Spleen (tissue), 11 donors: ENCODE measurements at regions not wholly inside any gene's neighbourhood (a gene's known extent, or its start where the extent isn't known, plus 50 kb on each side); places are given as distances from the start of the nearest gene placed in this dataset.

Experiments used
- DNase-seq: peaks from one replicate; pipeline ENCODE4 v3.0.0-alpha.2; 2020
- H3K27ac ChIP-seq, 8 donors: fragments of 200-600 bp; sonication (generic) in 7 of 8; 1 replicate in 4 of 8; 2 replicates in 4 of 8; pipeline versions ENCODE4 v1.5.0 to v1.8.0; 2016 to 2021; ENCODE audit warnings: inconsistent platforms in 4 of 8, mild to moderate bottlenecking in 4 of 8, moderate library complexity in 1 of 8
- H3K27me3 ChIP-seq, 7 donors: fragments of 200-600 bp; sonication (generic) in 6 of 7; replicated peaks in 1 of 7; 1 replicate in 4 of 7; 2 replicates in 3 of 7; pipeline versions ENCODE4 v1.5.0 to v1.8.0; 2016 to 2021; ENCODE audit warnings: inconsistent platforms in 3 of 7, mild to moderate bottlenecking in 1 of 7
- H3K36me3 ChIP-seq, 6 donors: fragments of 200-600 bp; sonication (generic) in 5 of 6; 1 replicate in 4 of 6; 2 replicates in 2 of 6; pipeline versions ENCODE4 v1.5.0 to v1.8.0; 2016 to 2021; ENCODE audit warnings: inconsistent platforms in 2 of 6
- H3K4me1 ChIP-seq, 6 donors: fragments of 200-600 bp; sonication (generic) in 5 of 6; 1 replicate in 3 of 6; 2 replicates in 3 of 6; pipeline versions ENCODE4 v1.5.0 to v1.8.0; 2016 to 2021; ENCODE audit warnings: inconsistent platforms in 3 of 6
- H3K4me3 ChIP-seq, 8 donors: fragments of 200-600 bp; sonication (generic) in 7 of 8; 1 replicate in 4 of 8; 2 replicates in 4 of 8; pipeline versions ENCODE4 v1.5.0 to v1.8.0; 2016 to 2021; ENCODE audit warnings: inconsistent platforms in 4 of 8, mild to moderate bottlenecking in 4 of 8, moderate library complexity in 2 of 8
- H3K9me3 ChIP-seq, 8 donors: fragments of 200-600 bp; sonication (generic) in 7 of 8; 1 replicate in 4 of 8; 2 replicates in 4 of 8; pipeline versions ENCODE4 v1.5.0 to v1.8.0; 2016 to 2021; ENCODE audit warnings: inconsistent platforms in 4 of 8
- CTCF ChIP-seq, 11 experiments: fragments of 200-600 bp in 7 of 11; fragments of 450-650 bp in 4 of 11; sonication (generic) in 4 of 11; IDR thresholded peaks in 8 of 11; conservative IDR thresholded peaks in 3 of 11; 1 replicate in 7 of 11; 2 replicates in 4 of 11; pipeline versions ENCODE4 v1.4.0 to v1.8.0; 2016 to 2021; ENCODE audit warnings: antibody characterized with exemption in 11 of 11, inconsistent platforms in 4 of 11, mild to moderate bottlenecking in 1 of 11
- POLR2A ChIP-seq, 3 donors: fragments of 450-650 bp; IDR thresholded peaks; one replicate each; pipeline ENCODE4 v1.5.1; 2017; ENCODE audit warnings: antibody characterized with exemption in 3 of 3, mild to moderate bottlenecking in 1 of 3
- POLR2AphosphoS5 ChIP-seq, 3 donors: sonication (generic); formaldehyde crosslinking; IDR thresholded peaks; one replicate each; pipeline ENCODE4 v1.5.1; 2017; ENCODE audit warnings: antibody characterized with exemption in 3 of 3
- WGBS, 5 donors: extraction: QIAGEN DNeasy Blood & Tissue Kit in 3 of 5; methylation state at CpG; one replicate each; pipeline versions ENCODE4 v1.1.5 to v1.1.7; 2013 to 2018; 5-methylcytosine and 5-hydroxymethylcytosine counted together
- intact Hi-C: fragments of 100-400 bp; cut with DNase I; formaldehyde crosslinking; loops from one replicate; pipeline ENCODE4 v1.15.0; 2023; ENCODE audit warnings: low total_unique reads
- donor health status: healthy with polysubstance abuse.
- donor health status: DM: no; HTN: no; CAD: no; lungs with moderate emphysema.
- donor health status: DM: no; HTN: no; CAD: no.
- donor health status: Bipolar disorder and iron deficiency.
- donor health status: healthy.
- donor health status: DM: no; HTN: no; CAD: no.
- donor health status: DM: yes; HTN: yes; CAD: no.

- Histone ChIP-seq H3K4me1 (no peaks in the 10 kb centered on the region), H3K4me3 (no peak overlapping the region), H3K27me3 (no peaks in the 10 kb centered on the region), H3K9me3 (peaks cover 0 to 7% (median 0%) of the 10 kb centered on the region in 8 donors), H3K27ac (no peak overlapping the region), H3K36me3 (no peaks in the 10 kb centered on the region)
- intact Hi-C loops: no loop called here
- WGBS, 5 donors: 67 to 78% (median 75%) methylated on average over 3 of the region's 3 CpGs
- TF ChIP-seq CTCF (IDR thresholded peaks at IDR 0.05 in 8 of 11, conservative IDR thresholded peaks at IDR 0.05 in 3 of 11): no peak
- TF ChIP-seq POLR2AphosphoS5 (IDR thresholded peaks at IDR 0.05): no peak
- TF ChIP-seq POLR2A (IDR thresholded peaks at IDR 0.05): no peak
- DNase-seq: no peak
Measured at GRCh38 chr2:14127765-14128164, 504.8 kb upstream of the LRATD1 start.

GRCh38 chr2:14132386-14132785 lies 500.1 kb upstream of the LRATD1 start:
- WGBS, 5 donors: 78 to 94% (median 80%) methylated on average over 1 of the region's 1 CpG

GRCh38 chr2:14134771-14135170 lies 497.7 kb upstream of the LRATD1 start:
- Histone ChIP-seq H3K27me3 (no peaks in the 10 kb centered on the region), H3K9me3 (peaks cover 0 to 6% (median 0%) of the 10 kb centered on the region in 8 donors), H3K4me1 (no peaks in the 10 kb centered on the region), H3K27ac (no peak overlapping the region), H3K4me3 (no peak overlapping the region), H3K36me3 (no peaks in the 10 kb centered on the region)
- TF ChIP-seq POLR2AphosphoS5 (IDR thresholded peaks at IDR 0.05) (no peak), CTCF (IDR thresholded peaks at IDR 0.05 in 8 of 11, conservative IDR thresholded peaks at IDR 0.05 in 3 of 11) (no peak), POLR2A (IDR thresholded peaks at IDR 0.05) (no peak)
- intact Hi-C loops: no loop called here
- WGBS, 5 donors: 69 to 80% (median 71%) methylated on average over 3 of the region's 3 CpGs
- no peak for DNase-seq

More at GRCh38 chr2:14132386-14132785, 500.1 kb upstream of the LRATD1 start:
- no peak for DNase-seq
- H3K4me3 ChIP-seq: no peak overlapping the region
- TF ChIP-seq POLR2A (IDR thresholded peaks at IDR 0.05) (no peak), CTCF (IDR thresholded peaks at IDR 0.05 in 8 of 11, conservative IDR thresholded peaks at IDR 0.05 in 3 of 11) (no peak), POLR2AphosphoS5 (IDR thresholded peaks at IDR 0.05) (no peak)
- H3K27ac ChIP-seq: no peak overlapping the region
- intact Hi-C loops: no loop called here
- H3K9me3 ChIP-seq: peaks cover 0 to 7% (median 0%) of the 10 kb centered on the region in 8 donors
- no peaks in the 10 kb centered on the region for H3K36me3 ChIP-seq
- no peaks in the 10 kb centered on the region for H3K27me3 ChIP-seq
- H3K4me1 ChIP-seq: no peaks in the 10 kb centered on the region

DNA sequence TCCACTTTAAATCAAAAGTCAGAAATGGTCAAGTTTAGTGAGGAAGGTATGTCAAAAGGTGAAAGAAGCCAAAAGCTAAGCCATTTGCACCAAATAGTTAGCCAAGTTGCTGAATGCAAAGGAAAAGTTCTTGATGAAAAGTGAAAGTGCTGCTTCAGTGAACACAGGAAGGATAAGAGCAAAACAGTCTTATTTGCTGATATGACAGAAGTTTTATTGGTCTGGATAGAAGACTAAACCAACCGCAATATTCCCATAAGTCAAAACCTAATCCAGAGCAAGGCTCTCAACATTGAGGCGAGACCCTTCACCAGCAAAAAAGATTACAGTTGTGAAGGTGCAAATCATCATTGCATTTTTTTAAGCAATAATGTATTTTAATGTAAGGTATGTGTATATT lies 496.5 kb upstream of the LRATD1 start:
- Histone ChIP-seq H3K9me3 (peaks cover 0 to 6% (median 0%) of the 10 kb centered on the region in 8 donors), H3K4me1 (no peaks in the 10 kb centered on the region), H3K36me3 (no peaks in the 10 kb centered on the region), H3K27ac (no peak overlapping the region), H3K27me3 (no peaks in the 10 kb centered on the region), H3K4me3 (no peak overlapping the region)
- WGBS, 5 donors: 82 to 92% (median 90%) methylated on average over 2 of the region's 2 CpGs
- DNase-seq: no peak
- TF ChIP-seq POLR2AphosphoS5 (IDR thresholded peaks at IDR 0.05): no peak
- TF ChIP-seq CTCF (IDR thresholded peaks at IDR 0.05 in 8 of 11, conservative IDR thresholded peaks at IDR 0.05 in 3 of 11): no peak
- no peak for TF ChIP-seq POLR2A (IDR thresholded peaks at IDR 0.05)
- intact Hi-C loops: no loop called here
